Liver (tissue), 8 donors: ENCODE measurements at regions not wholly inside any gene's neighbourhood (a gene's known extent, or its start where the extent isn't known, plus 50 kb on each side); places are given as distances from the start of the nearest gene placed in this dataset.

Experiments used
- DNase-seq: peaks from one replicate; pipeline ENCODE4 v3.0.0-alpha.2; 2017; ENCODE audit warnings: low spot score
- H3K27ac ChIP-seq, 2 donors: one replicate each; pipeline ENCODE4 v1.7.0; 2013; ENCODE audit warnings: inconsistent platforms in 2 of 2, low read length in 2 of 2, control low read depth in 1 of 2, low read depth in 1 of 2, mild to moderate bottlenecking in 1 of 2
- H3K27me3 ChIP-seq, 4 donors: one replicate each; pipeline versions ENCODE4 v1.6.1 to v1.7.0; 2013; ENCODE audit warnings: low read length in 3 of 4, inconsistent platforms in 1 of 4, mild to moderate bottlenecking in 1 of 4, moderate library complexity in 1 of 4; ENCODE audit not compliant: control insufficient read depth in 4 of 4, insufficient read depth in 4 of 4
- H3K36me3 ChIP-seq, 4 donors: one replicate each; pipeline versions ENCODE4 v1.6.1 to v1.7.0; 2013; ENCODE audit warnings: low read length in 3 of 4, mild to moderate bottlenecking in 3 of 4, low read depth in 1 of 4, moderate library complexity in 1 of 4; ENCODE audit not compliant: control insufficient read depth in 4 of 4, insufficient read depth in 3 of 4
- H3K4me1 ChIP-seq, 4 donors: one replicate each; pipeline versions ENCODE4 v1.6.1 to v1.7.0; 2013; ENCODE audit warnings: low read length in 3 of 4, mild to moderate bottlenecking in 3 of 4, moderate library complexity in 1 of 4; ENCODE audit not compliant: control insufficient read depth in 4 of 4, insufficient read depth in 4 of 4
- H3K4me3 ChIP-seq, 3 donors: one replicate each; pipeline versions ENCODE4 v1.6.1 to v1.7.0; 2013; ENCODE audit warnings: low read length in 3 of 3, control low read depth in 1 of 3, low read depth in 1 of 3, mild to moderate bottlenecking in 1 of 3
- H3K9ac ChIP-seq, 2 donors: one replicate each; pipeline ENCODE4 v1.7.0; 2013; ENCODE audit warnings: low read length in 2 of 2, mild to moderate bottlenecking in 2 of 2, moderate library complexity in 2 of 2, control low read depth in 1 of 2, low read depth in 1 of 2
- H3K9me3 ChIP-seq, 4 donors: one replicate each; pipeline versions ENCODE4 v1.6.1 to v1.7.0; 2013; ENCODE audit warnings: low read length in 3 of 4; ENCODE audit not compliant: control insufficient read depth in 4 of 4
- CTCF ChIP-seq: fragments of 150-350 bp; IDR thresholded peaks from 2 replicates; pipeline ENCODE4 v1.5.1; 2017; ENCODE audit warnings: improper control_type of control experiment, low read depth, low read length; ENCODE audit not compliant: missing input control
- EGR1 ChIP-seq, 2 donors: IDR thresholded peaks; 2 replicates each; pipeline ENCODE4 v1.6.1; 2016 to 2018; ENCODE audit warnings: antibody characterized with exemption in 2 of 2, low read depth in 2 of 2
- FOXA1 ChIP-seq: IDR thresholded peaks from 2 replicates; pipeline ENCODE4 v1.6.1; 2016; ENCODE audit warnings: antibody characterized with exemption
- FOXA2 ChIP-seq: IDR thresholded peaks from 2 replicates; pipeline ENCODE4 v1.6.1; 2016; ENCODE audit warnings: antibody characterized with exemption
- GABPA ChIP-seq, 2 donors: IDR thresholded peaks in 1 of 2; conservative IDR thresholded peaks in 1 of 2; 2 replicates each; pipeline ENCODE4 v1.6.1; 2016; ENCODE audit warnings: antibody characterized with exemption in 2 of 2, mild to moderate bottlenecking in 1 of 2, moderate library complexity in 1 of 2
- HNF4A ChIP-seq, 2 donors: conservative IDR thresholded peaks; 2 replicates each; pipeline ENCODE4 v1.6.1; 2016; ENCODE audit warnings: antibody characterized with exemption in 2 of 2, mild to moderate bottlenecking in 2 of 2
- HNF4G ChIP-seq: IDR thresholded peaks from 2 replicates; pipeline ENCODE4 v1.6.1; 2016; ENCODE audit warnings: antibody characterized with exemption
- JUND ChIP-seq, 2 donors: IDR thresholded peaks; 2 replicates each; pipeline ENCODE4 v1.6.1; 2016; ENCODE audit warnings: antibody characterized with exemption in 2 of 2
- NR2F2 ChIP-seq: IDR thresholded peaks from 2 replicates; pipeline ENCODE4 v1.6.1; 2016; ENCODE audit warnings: antibody characterized with exemption
- RAD21 ChIP-seq, 2 donors: IDR thresholded peaks; 2 replicates each; pipeline ENCODE4 v1.6.1; 2016; ENCODE audit warnings: antibody characterized with exemption in 2 of 2, mild to moderate bottlenecking in 2 of 2
- RXRA ChIP-seq, 2 donors: IDR thresholded peaks; 2 replicates each; pipeline ENCODE4 v1.6.1; 2017 to 2018; ENCODE audit warnings: antibody characterized with exemption in 2 of 2, mild to moderate bottlenecking in 1 of 2
- SP1 ChIP-seq: IDR thresholded peaks from 2 replicates; pipeline ENCODE4 v1.6.1; 2018; ENCODE audit warnings: antibody characterized with exemption, mild to moderate bottlenecking
- TAF1 ChIP-seq: conservative IDR thresholded peaks from 2 replicates; pipeline ENCODE4 v1.6.1; 2016; ENCODE audit warnings: antibody characterized with exemption, mild to moderate bottlenecking
- YY1 ChIP-seq: IDR thresholded peaks from 2 replicates; pipeline ENCODE4 v1.6.1; 2016; ENCODE audit warnings: antibody characterized with exemption, mild to moderate bottlenecking
- ZBTB33 ChIP-seq: IDR thresholded peaks from 2 replicates; pipeline ENCODE4 v1.6.1; 2016; ENCODE audit warnings: antibody characterized with exemption
- WGBS: extraction: QIAGEN DNeasy Blood & Tissue Kit; methylation state at CpG from one replicate; pipeline ENCODE4 v1.1.7; 2013; 5-methylcytosine and 5-hydroxymethylcytosine counted together
- TF ChIP-seq, protein P1 (sequence below): IDR thresholded peaks from 2 replicates; pipeline ENCODE4 v1.6.1; 2016; ENCODE audit warnings: antibody characterized with exemption
- TF ChIP-seq, protein P2 (sequence below): IDR thresholded peaks from 2 replicates; pipeline ENCODE4 v1.6.1; 2016; ENCODE audit warnings: antibody characterized with exemption, mild to moderate bottlenecking
- TF ChIP-seq, protein P3 (sequence below): IDR thresholded peaks from 2 replicates; pipeline ENCODE4 v1.6.1; 2016; ENCODE audit warnings: antibody characterized with exemption
- donor health status: healthy.
- donor health status: healthy.
- donor health status: healthy.
- donor health status: healthy.
- donor health status: healthy.

DNA sequence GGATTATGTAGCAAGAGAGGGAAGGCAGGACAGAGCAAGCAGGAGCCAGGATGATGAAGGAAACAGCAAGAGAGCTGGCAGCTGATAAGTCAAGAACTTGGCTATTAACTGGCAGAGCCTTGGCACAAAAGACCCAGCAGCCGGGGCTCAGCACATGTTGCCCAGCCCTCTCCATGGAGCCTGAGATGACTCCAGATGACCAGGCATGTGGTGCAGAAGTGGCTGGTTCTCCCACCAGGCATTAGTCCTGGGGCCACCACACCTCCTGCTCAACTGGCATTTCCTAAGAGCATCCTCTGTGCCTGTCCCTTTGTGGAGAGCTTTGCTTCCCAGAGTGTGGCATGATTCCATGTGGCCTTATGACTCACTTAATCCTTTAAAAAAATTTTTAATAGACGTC lies 522.6 kb downstream of the MN1 start:
- 57% methylated on average over 2 of the region's 2 CpGs for WGBS
- DNase-seq = no peak

GRCh38 chr22:27283240-27283639 lies 518.3 kb downstream of the MN1 start:
- DNase-seq = no peak
- no peaks in the 10 kb centered on the region for H3K4me1 ChIP-seq
- no peak overlapping the region for H3K9ac ChIP-seq
- no peaks in the 10 kb centered on the region for H3K36me3 ChIP-seq
- peaks cover 0 to 5% (median 2%) of the 10 kb centered on the region in 4 donors for H3K9me3 ChIP-seq
- no peak overlapping the region for H3K4me3 ChIP-seq
- no peak overlapping the region for H3K27ac ChIP-seq
- peaks cover 0 to 3% (median 0%) of the 10 kb centered on the region in 4 donors for H3K27me3 ChIP-seq
- TF ChIP-seq, protein P1, sequence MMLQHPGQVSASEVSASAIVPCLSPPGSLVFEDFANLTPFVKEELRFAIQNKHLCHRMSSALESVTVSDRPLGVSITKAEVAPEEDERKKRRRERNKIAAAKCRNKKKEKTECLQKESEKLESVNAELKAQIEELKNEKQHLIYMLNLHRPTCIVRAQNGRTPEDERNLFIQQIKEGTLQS = no peak
- no peak for TF ChIP-seq JUND (IDR thresholded peaks at IDR 0.05)
- no peak for TF ChIP-seq FOXA2
- TF ChIP-seq, protein P2, sequence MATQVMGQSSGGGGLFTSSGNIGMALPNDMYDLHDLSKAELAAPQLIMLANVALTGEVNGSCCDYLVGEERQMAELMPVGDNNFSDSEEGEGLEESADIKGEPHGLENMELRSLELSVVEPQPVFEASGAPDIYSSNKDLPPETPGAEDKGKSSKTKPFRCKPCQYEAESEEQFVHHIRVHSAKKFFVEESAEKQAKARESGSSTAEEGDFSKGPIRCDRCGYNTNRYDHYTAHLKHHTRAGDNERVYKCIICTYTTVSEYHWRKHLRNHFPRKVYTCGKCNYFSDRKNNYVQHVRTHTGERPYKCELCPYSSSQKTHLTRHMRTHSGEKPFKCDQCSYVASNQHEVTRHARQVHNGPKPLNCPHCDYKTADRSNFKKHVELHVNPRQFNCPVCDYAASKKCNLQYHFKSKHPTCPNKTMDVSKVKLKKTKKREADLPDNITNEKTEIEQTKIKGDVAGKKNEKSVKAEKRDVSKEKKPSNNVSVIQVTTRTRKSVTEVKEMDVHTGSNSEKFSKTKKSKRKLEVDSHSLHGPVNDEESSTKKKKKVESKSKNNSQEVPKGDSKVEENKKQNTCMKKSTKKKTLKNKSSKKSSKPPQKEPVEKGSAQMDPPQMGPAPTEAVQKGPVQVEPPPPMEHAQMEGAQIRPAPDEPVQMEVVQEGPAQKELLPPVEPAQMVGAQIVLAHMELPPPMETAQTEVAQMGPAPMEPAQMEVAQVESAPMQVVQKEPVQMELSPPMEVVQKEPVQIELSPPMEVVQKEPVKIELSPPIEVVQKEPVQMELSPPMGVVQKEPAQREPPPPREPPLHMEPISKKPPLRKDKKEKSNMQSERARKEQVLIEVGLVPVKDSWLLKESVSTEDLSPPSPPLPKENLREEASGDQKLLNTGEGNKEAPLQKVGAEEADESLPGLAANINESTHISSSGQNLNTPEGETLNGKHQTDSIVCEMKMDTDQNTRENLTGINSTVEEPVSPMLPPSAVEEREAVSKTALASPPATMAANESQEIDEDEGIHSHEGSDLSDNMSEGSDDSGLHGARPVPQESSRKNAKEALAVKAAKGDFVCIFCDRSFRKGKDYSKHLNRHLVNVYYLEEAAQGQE = no peak
- TF ChIP-seq NR2F2 = no peak
- no peak for TF ChIP-seq FOXA1
- no peak for TF ChIP-seq TAF1
- TF ChIP-seq HNF4A (conservative IDR thresholded peaks at IDR 0.05) = no peak
- TF ChIP-seq HNF4G = no peak
- no peak for TF ChIP-seq SP1
- no peak for TF ChIP-seq CTCF
- no peak for TF ChIP-seq EGR1 (IDR thresholded peaks at IDR 0.05; ENCODE audit: low read depth in 2 of 2)
- TF ChIP-seq, protein P3, sequence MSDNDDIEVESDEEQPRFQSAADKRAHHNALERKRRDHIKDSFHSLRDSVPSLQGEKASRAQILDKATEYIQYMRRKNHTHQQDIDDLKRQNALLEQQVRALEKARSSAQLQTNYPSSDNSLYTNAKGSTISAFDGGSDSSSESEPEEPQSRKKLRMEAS = no peak
- no peak for TF ChIP-seq RXRA (IDR thresholded peaks at IDR 0.05)
- TF ChIP-seq GABPA (IDR thresholded peaks at IDR 0.05 in 1 of 2, conservative IDR thresholded peaks at IDR 0.05 in 1 of 2) = no peak
- TF ChIP-seq YY1 = no peak
- TF ChIP-seq RAD21 (IDR thresholded peaks at IDR 0.05) = no peak
- no peak for TF ChIP-seq ZBTB33
- 89% methylated on average over 5 of the region's 5 CpGs for WGBS

More for the DNA sequence above, 522.6 kb downstream of the MN1 start:
- Histone ChIP-seq H3K9ac (no peak overlapping the region), H3K9me3 (peaks cover 3 to 12% (median 4%) of the 10 kb centered on the region in 4 donors), H3K4me1 (no peaks in the 10 kb centered on the region), H3K4me3 (no peak overlapping the region), H3K36me3 (no peaks in the 10 kb centered on the region), H3K27ac (no peak overlapping the region), H3K27me3 (peaks cover 0 to 6% (median 2%) of the 10 kb centered on the region in 4 donors)
- TF ChIP-seq FOXA2 (no peak), NR2F2 (no peak), TAF1 (no peak), FOXA1 (no peak), RAD21 (IDR thresholded peaks at IDR 0.05) (no peak)
- TF ChIP-seq, protein P1 = no peak
